Glomerular endothelial cell (primary cell): ENCODE measurements at regions not wholly inside any gene's neighbourhood (a gene's known extent, or its start where the extent isn't known, plus 50 kb on each side); places are given as distances from the start of the nearest gene placed in this dataset.
"Not testable (repeated sequence)": the region's sequence is repeated elsewhere in the genome, so short reads cannot be mapped to it uniquely, and the experiment has no call there.

Experiments used
- DNase-seq: peaks from one replicate; pipeline ENCODE4 v3.0.0-alpha.2; 2011; ENCODE audit warnings: low read depth, low spot score; ENCODE audit errors: extremely low read depth

DNA sequence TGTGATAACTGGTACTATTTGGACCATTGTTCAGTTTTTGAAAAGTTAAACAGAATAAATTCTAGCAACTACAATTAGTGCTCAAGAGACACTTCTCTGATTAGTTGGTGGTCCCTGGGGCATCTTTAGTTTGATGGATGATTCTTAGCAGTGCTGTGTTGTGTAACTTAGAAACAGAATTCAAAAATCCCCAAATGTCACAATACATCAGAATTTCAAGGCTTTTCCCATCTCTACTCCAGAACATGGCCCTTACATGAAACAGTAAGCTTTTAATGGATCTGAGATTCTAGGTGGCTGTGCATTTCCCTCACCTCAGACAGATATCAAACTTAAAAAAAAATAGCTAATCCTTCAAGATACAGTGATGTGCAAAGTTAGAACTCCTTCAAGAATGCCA lies 104.4 kb upstream of the CXCL13 start:
- DNase-seq, result no peak

DNA sequence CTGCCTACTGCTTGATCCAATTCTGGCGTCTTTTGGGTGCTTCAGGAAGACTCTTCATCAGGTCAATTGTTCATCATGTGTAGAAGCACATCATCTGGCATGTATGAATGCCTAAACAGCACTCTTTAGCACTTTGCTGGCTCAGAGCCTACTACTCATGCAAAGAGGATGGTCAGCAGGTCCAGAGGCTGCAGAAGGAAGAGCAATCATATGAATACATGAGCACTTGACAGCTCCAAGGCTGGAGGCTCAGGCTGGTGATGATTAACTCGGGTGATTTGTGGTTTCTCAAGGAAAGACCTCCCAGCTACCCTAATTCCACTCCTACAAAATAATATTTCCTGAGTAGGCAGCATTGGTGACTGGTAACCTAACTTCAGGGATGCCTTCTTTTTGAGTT lies 103.8 kb upstream of the CXCL13 start:
- no peak for DNase-seq

DNA sequence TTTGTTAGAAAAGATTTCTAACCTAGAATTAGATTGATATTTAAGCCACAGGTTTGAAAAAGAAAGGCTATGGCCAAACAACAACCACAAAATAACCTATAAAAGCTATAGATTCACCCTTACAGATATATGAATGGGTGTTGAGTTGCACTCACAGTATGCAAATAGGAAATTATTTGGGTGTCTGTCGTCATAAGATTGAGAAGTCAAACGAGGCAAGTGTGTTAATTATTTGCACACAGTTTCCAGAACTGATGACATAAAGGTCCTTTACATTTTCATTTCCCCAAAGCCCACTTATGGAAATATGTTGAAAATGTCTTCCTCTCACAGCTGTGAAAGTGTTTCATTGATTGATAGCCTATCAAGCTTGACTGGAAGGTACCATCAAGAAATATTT lies 101.2 kb upstream of the CXCL13 start:
- no peak for DNase-seq

DNA sequence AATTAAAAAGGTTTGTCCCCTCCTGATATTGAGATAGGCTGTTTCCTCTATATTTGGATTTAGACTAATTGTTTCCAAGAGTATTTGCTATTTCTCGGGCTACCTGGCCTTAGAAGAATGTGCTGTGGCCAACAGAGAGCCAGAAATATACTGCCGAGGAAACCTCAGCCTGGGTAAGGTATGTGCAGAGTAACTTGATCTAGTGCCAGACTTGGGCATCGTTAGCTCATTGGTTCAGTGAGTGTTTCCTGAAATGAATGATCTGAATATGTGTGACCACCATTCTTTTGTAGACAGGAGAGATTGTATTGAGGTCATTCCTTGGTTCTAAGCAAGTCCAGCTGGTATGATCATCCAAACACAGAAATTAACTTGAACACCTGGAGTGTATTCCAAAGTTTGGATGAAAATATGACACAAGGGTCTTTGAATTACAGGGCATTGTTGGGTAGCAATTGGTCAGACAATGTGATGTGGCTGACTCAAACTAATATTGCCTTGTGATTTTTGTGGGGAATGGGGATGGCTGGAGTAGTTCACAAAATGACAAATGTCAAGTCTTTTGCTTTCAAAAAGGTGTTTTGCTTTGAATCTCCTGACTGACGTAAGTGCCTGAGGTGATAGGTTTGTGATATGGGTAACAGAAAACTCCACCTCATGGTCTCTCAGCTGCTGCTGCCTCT lies 100.2 kb upstream of the CXCL13 start:
- DNase-seq, result no peak

DNA sequence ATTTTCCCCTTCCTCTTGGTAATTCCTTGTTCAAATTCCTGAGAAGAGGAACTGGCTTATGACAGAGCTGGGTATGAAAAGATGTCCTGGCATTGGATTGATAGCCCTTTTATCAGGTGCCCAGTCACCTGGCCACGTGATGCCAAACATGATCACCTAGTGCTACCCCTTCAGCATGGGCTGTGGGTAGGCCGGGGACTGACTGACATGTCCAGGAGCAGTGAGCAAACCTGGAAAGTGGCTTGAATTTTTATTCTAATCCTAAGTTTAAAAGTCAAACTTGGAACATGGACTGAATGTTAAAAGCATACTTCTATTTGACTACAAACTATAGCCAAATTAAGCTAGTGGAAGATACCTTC lies 99.7 kb upstream of the CXCL13 start:
- no peak for DNase-seq

DNA sequence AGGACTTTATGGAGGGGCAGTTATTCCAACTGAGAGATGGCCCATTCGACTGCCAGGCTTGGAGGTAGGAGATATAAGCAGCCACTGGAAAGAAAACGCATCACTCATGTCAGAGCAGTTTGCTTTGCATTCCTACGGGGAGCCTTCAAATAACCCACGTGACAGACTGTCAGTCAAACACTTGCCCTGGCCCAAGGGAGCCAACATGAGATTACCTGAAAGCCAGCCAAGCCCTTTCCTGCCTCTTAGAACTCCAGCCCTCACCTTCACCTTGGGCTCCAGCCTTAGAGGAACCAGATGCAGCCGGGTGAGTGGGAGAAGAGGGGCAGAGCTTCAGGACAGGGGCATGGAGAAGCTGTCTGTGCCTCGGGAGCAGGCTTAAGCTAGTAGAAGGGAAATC lies 95.3 kb upstream of the CXCL13 start:
- DNase-seq, result no peak

DNA sequence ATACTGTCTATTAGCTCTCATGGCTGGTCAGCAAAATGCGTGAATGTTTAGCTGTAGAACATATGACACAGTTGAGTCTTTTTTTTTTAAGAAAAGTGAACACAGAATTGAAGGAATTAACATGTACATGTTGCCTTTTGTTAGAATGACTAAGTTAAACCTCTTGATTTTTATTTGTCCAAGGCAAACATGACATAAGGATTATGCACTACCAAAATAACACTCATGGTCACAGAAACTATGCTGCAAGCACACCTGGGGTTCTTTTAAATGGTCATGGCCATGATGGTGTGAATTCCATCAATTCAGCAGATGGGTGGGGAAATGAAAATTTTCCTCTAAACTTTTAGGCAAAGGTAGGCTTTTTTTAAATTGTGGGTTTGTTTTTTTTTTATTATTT lies 80.1 kb upstream of the CXCL13 start:
- no peak for DNase-seq

DNA sequence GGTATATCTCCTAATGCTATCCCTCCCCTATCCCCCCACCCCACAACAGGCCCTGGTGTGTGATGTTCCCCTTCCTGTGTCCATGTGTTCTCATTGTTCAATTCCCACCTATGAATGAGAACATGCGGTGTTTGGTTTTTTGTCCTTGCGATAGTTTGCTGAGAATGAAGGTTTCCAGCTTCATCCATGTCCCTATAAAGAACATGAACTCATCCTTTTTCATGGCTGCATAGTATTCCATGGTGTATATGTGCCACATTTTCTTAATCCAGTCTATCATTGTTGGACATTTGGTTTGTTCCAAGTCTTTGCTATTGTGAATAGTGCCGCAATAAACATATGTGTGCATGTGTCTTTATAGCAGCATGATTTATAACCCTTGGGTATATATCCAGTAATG lies 77.7 kb upstream of the CXCL13 start:
- DNase-seq, result not testable (repeated sequence)

GRCh38 chr4:77538144-77538543 lies 67.5 kb upstream of the CXCL13 start:
- no peak for DNase-seq

DNA sequence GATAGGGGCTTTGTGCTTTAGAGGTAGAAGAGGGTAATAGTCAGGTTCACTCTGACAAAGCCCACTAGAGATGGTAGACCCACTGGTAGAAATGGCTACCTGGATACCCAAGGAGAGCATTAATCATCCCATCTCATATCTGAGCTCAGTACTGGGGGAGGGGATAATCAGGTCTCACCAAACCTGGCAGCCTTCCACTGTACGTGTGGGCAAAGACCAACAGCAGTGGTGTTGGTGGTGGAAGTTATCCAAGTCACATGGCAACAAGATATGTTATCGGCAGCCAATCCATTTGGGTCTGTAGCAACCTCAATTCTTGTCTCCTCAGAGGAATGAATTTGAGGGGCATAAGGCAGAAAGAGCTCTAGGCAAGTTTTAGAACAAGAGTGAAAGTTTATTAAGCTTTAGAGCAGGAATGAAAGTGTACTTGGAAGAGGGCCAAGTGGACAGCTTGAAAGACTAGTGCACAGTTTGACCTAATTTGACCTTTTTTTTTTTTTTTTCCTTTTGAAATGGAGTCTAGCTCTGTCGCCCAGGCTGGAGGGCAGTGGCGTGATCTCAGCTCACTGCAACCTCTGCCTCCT lies 67.0 kb upstream of the CXCL13 start:
- DNase-seq, result no peak
